ENCODE measurements at regions not wholly inside any gene's neighbourhood (a gene's known extent, or its start where the extent isn't known, plus 50 kb on each side); places are given as distances from the start of the nearest gene placed in this dataset.

DNA sequence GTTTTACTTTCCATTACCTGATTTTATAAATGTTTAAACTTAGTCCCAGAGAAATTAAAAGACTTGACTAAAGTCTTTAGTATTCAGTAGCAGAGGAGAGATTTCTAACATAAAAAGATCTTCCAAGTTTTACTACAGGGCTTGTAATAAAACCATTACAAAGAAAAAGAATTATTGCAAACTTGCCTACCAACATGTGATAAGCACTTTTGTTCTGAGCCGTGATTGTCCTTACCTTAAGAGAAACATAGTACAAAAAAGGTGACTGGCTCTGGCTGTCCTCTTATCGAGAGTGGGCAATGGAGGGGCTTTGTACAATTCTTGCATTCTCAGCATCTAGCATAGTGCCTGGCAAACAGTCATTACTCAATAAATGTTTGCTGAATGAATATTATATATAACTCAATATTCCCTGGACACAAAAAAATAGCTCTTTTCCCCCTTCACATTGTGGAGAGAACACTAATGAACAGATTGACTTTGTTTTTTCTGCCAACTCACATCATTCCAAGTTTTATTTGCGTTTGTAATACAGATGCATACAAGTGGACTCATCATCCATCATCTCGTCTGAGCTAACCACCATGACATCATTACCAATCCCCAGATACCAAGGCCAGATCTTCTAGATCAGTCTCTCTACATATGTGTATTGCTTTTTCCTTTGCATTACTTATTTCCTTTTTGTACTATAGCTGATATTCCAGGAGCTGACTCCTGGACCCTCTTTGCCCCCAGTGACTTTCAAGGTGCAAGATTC, 192.8 kb upstream of the EEA1 start:
- no peak overlapping the region for H3K4me3 ChIP-seq (ENCODE audit: low read length in 2 of 2)
- H3K9ac ChIP-seq (ENCODE audit: low read length in 2 of 2): no peak overlapping the region
- no peaks in the 10 kb centered on the region for H3K9me3 ChIP-seq (ENCODE audit: control insufficient read depth in 2 of 2, low read length in 2 of 2)
- no peaks in the 10 kb centered on the region for H3K36me3 ChIP-seq (ENCODE audit: control insufficient read depth in 2 of 2, insufficient read depth in 2 of 2, low read length in 2 of 2)
- H3K27me3 ChIP-seq (ENCODE audit: control insufficient read depth in 1 of 2, insufficient read depth in 2 of 2, low read length in 2 of 2): no peaks in the 10 kb centered on the region
- peaks cover 5% of the 10 kb centered on the region for H3K4me1 ChIP-seq (ENCODE audit: control insufficient read depth, insufficient read depth, low read length)
- no peak overlapping the region for H3K27ac ChIP-seq (ENCODE audit: low read length)

GRCh38 chr12:93122569-93123091, 193.5 kb upstream of the EEA1 start:
- Histone ChIP-seq H3K4me3 (ENCODE audit: low read length in 2 of 2) (no peak overlapping the region), H3K27me3 (ENCODE audit: control insufficient read depth in 1 of 2, insufficient read depth in 2 of 2, low read length in 2 of 2) (no peaks in the 10 kb centered on the region), H3K4me1 (ENCODE audit: control insufficient read depth, insufficient read depth, low read length) (peaks cover 6% of the 10 kb centered on the region), H3K36me3 (ENCODE audit: control insufficient read depth in 2 of 2, insufficient read depth in 2 of 2, low read length in 2 of 2) (no peaks in the 10 kb centered on the region), H3K9me3 (ENCODE audit: control insufficient read depth in 2 of 2, low read length in 2 of 2) (no peaks in the 10 kb centered on the region), H3K9ac (ENCODE audit: low read length in 2 of 2) (no peak overlapping the region), H3K27ac (ENCODE audit: low read length) (no peak overlapping the region)

DNA sequence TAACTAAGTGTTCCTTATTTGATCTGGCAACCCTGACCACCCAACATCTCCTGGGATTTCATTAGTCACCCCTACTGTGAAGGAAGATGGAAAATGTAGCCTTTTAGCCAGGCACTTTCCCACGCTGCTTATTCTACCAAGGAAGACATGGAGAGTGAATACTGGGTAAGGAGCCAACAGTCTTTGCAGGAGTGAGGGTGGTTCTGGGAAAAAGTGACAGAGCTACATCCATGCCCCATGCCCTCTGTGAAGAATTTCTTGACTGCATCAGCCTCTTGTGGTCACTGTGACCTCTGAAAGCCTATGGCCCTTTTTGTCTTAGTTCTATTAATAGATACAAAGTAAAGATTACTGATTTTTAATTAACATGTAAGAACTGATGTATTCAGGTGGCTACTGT, 196.0 kb upstream of the EEA1 start:
- no peaks in the 10 kb centered on the region for H3K9me3 ChIP-seq (ENCODE audit: control insufficient read depth in 2 of 2, low read length in 2 of 2)
- no peaks in the 10 kb centered on the region for H3K27me3 ChIP-seq (ENCODE audit: control insufficient read depth in 1 of 2, insufficient read depth in 2 of 2, low read length in 2 of 2)
- no peak overlapping the region for H3K27ac ChIP-seq (ENCODE audit: low read length)
- H3K4me3 ChIP-seq (ENCODE audit: low read length in 2 of 2): no peak overlapping the region
- peaks cover 15% of the 10 kb centered on the region for H3K4me1 ChIP-seq (ENCODE audit: control insufficient read depth, insufficient read depth, low read length)
- no peaks in the 10 kb centered on the region for H3K36me3 ChIP-seq (ENCODE audit: control insufficient read depth in 2 of 2, insufficient read depth in 2 of 2, low read length in 2 of 2)
- H3K9ac ChIP-seq (ENCODE audit: low read length in 2 of 2): no peak overlapping the region

- peaks cover 15% of the 10 kb centered on the region for H3K4me1 ChIP-seq (ENCODE audit: control insufficient read depth, insufficient read depth, low read length)
- no peaks in the 10 kb centered on the region for H3K9me3 ChIP-seq (ENCODE audit: control insufficient read depth in 2 of 2, low read length in 2 of 2)
- no peak overlapping the region for H3K4me3 ChIP-seq (ENCODE audit: low read length in 2 of 2)
- H3K27ac ChIP-seq (ENCODE audit: low read length): no peak overlapping the region
- H3K9ac ChIP-seq (ENCODE audit: low read length in 2 of 2): no peak overlapping the region
- no peaks in the 10 kb centered on the region for H3K27me3 ChIP-seq (ENCODE audit: control insufficient read depth in 1 of 2, insufficient read depth in 2 of 2, low read length in 2 of 2)
- H3K36me3 ChIP-seq (ENCODE audit: control insufficient read depth in 2 of 2, insufficient read depth in 2 of 2, low read length in 2 of 2): no peaks in the 10 kb centered on the region
Measured at GRCh38 chr12:93126069-93126474, 197.0 kb upstream of the EEA1 start.

GRCh38 chr12:93127107-93127560, 198.0 kb upstream of the EEA1 start:
- no peaks in the 10 kb centered on the region for H3K9me3 ChIP-seq (ENCODE audit: control insufficient read depth in 2 of 2, low read length in 2 of 2)
- peak overlapping the region; percentile 74 for H3K27ac ChIP-seq (ENCODE audit: low read length)
- no peaks in the 10 kb centered on the region for H3K36me3 ChIP-seq (ENCODE audit: control insufficient read depth in 2 of 2, insufficient read depth in 2 of 2, low read length in 2 of 2)
- H3K27me3 ChIP-seq (ENCODE audit: control insufficient read depth in 1 of 2, insufficient read depth in 2 of 2, low read length in 2 of 2): no peaks in the 10 kb centered on the region
- no peak overlapping the region for H3K9ac ChIP-seq (ENCODE audit: low read length in 2 of 2)
- peaks cover 16% of the 10 kb centered on the region for H3K4me1 ChIP-seq (ENCODE audit: control insufficient read depth, insufficient read depth, low read length)
- no peak overlapping the region for H3K4me3 ChIP-seq (ENCODE audit: low read length in 2 of 2)

DNA sequence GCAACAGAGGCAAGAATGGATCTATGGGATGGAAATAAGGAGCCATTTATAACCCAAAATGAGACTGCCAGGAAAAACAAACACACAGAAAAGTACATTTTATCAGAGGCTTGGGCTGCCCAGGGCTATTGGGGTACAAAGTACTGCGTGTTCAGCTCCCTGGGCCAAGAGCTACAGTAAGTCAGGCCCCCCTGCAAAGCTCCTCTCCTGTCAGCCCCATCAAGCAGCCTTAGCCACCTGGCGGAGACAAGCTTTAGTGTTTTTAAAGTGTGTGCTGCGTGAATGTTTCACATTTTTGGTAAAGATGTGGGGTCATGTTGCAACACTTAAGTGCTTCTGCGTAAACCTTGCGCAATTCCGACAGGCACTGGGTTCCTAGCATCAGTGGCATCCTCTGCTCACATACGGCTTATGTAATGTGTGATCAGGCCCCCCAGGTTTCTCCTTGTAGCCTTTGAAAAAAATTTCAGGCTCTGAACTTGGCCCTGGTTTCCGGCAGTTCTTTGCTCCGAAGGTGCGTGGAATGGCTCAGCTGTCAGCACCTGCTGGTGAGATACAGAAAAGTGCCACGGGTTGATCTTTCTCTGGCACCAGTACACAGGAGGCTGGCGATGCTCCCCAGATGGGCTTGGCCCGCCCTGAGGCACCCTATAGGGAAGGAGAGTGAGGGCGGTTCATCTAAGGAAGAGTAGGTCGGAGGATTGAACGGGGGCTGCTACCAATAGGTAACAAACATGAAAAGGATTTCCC, 198.7 kb upstream of the EEA1 start:
- Histone ChIP-seq H3K27me3 (ENCODE audit: control insufficient read depth in 1 of 2, insufficient read depth in 2 of 2, low read length in 2 of 2) (no peaks in the 10 kb centered on the region), H3K9ac (ENCODE audit: low read length in 2 of 2) (peak overlapping the region in 1 of 2 donors; percentile 39), H3K9me3 (ENCODE audit: control insufficient read depth in 2 of 2, low read length in 2 of 2) (no peaks in the 10 kb centered on the region), H3K4me3 (ENCODE audit: low read length in 2 of 2) (peak overlapping the region; percentile 15 to 44), H3K36me3 (ENCODE audit: control insufficient read depth in 2 of 2, insufficient read depth in 2 of 2, low read length in 2 of 2) (no peaks in the 10 kb centered on the region), H3K4me1 (ENCODE audit: control insufficient read depth, insufficient read depth, low read length) (peaks cover 12% of the 10 kb centered on the region), H3K27ac (ENCODE audit: low read length) (peak overlapping the region; percentile 74)

GRCh38 chr12:93128332-93128707, 199.2 kb upstream of the EEA1 start:
- Histone ChIP-seq H3K4me1 (ENCODE audit: control insufficient read depth, insufficient read depth, low read length) (peaks cover 12% of the 10 kb centered on the region), H3K36me3 (ENCODE audit: control insufficient read depth in 2 of 2, insufficient read depth in 2 of 2, low read length in 2 of 2) (no peaks in the 10 kb centered on the region), H3K9ac (ENCODE audit: low read length in 2 of 2) (peak overlapping the region in 1 of 2 donors; percentile 39), H3K9me3 (ENCODE audit: control insufficient read depth in 2 of 2, low read length in 2 of 2) (no peaks in the 10 kb centered on the region), H3K27ac (ENCODE audit: low read length) (peak overlapping the region; percentile 74), H3K4me3 (ENCODE audit: low read length in 2 of 2) (peak overlapping the region; percentile 15 to 44), H3K27me3 (ENCODE audit: control insufficient read depth in 1 of 2, insufficient read depth in 2 of 2, low read length in 2 of 2) (no peaks in the 10 kb centered on the region)

DNA sequence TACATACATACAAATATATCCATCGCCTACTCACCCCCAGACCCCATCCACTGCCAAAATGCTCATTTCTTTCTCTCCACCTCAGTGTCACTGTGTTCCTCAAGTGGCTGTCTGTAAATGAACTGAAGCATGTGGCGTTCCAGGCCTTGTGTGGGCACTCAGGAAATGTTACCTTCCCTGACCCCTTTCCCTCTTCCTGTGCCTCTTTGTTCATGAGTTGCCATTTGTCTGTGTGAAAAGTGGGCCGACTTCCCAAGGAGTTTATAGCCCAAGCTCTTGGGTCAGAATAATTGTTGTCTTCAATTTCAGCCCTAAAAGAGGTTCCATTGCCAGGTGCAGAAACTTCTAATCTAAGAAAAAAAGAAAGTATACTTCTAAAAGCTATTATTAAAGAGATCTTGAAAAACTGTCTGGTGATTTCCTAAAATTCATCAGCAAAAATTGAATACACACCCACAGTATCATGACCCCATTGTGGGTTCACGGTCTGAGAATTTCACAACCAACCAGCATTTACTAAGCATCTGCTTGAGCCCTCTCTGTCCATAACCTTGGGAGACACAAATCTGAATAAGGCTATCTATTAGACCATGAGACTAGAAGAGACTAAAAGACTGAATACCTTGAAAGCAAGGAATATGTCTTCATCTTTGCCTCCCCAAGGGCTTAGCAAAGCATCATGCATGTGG, 201.4 kb upstream of the EEA1 start:
- H3K9ac ChIP-seq (ENCODE audit: low read length in 2 of 2): no peak overlapping the region
- H3K27ac ChIP-seq (ENCODE audit: low read length): no peak overlapping the region
- no peaks in the 10 kb centered on the region for H3K36me3 ChIP-seq (ENCODE audit: control insufficient read depth in 2 of 2, insufficient read depth in 2 of 2, low read length in 2 of 2)
- no peak overlapping the region for H3K4me3 ChIP-seq (ENCODE audit: low read length in 2 of 2)
- H3K27me3 ChIP-seq (ENCODE audit: control insufficient read depth in 1 of 2, insufficient read depth in 2 of 2, low read length in 2 of 2): no peaks in the 10 kb centered on the region
- H3K9me3 ChIP-seq (ENCODE audit: control insufficient read depth in 2 of 2, low read length in 2 of 2): no peaks in the 10 kb centered on the region
- peaks cover 12% of the 10 kb centered on the region for H3K4me1 ChIP-seq (ENCODE audit: control insufficient read depth, insufficient read depth, low read length)

GRCh38 chr12:93133361-93133760, 204.3 kb upstream of the EEA1 start:
- H3K27ac ChIP-seq (ENCODE audit: low read length): no peak overlapping the region
- no peak overlapping the region for H3K9ac ChIP-seq (ENCODE audit: low read length in 2 of 2)
- H3K4me1 ChIP-seq (ENCODE audit: control insufficient read depth, insufficient read depth, low read length): peaks cover 28% of the 10 kb centered on the region
- no peak overlapping the region for H3K4me3 ChIP-seq (ENCODE audit: low read length in 2 of 2)
- H3K36me3 ChIP-seq (ENCODE audit: control insufficient read depth in 2 of 2, insufficient read depth in 2 of 2, low read length in 2 of 2): no peaks in the 10 kb centered on the region
- no peaks in the 10 kb centered on the region for H3K27me3 ChIP-seq (ENCODE audit: control insufficient read depth in 1 of 2, insufficient read depth in 2 of 2, low read length in 2 of 2)
- H3K9me3 ChIP-seq (ENCODE audit: control insufficient read depth in 2 of 2, low read length in 2 of 2): no peaks in the 10 kb centered on the region

DNA sequence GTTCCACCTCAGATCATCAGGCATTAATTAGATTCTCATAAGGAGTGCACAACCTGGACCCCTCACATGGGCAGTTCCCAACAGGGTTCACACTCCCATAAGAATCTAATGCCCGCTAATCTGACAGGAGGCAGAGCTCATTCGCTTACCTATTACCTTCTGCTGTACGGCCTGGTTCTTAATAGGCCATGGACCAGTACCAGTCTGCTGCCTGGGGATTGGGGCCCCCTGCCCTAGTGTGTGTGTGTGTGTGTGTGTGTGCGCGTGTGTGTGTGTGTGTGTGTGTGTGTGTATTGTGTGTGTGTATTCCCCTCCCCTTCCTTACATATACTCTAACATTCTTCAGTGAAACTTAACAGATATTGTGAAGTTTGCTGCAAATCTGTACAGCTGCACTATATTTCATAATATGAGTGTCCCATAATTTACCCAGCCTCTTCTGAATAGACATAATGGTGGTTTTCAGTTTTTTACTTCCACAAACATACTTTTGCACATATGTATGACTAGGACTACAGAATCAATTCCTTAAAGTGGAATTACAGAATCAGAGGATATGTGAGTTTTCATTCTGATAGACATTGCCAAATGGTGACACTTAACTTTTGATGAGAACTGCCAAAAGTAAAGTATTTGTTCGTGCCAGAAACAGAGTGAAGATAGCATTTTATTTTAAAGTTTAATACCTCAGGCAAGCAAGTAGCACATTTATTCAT, 205.2 kb upstream of the EEA1 start:
- Histone ChIP-seq H3K27me3 (ENCODE audit: control insufficient read depth in 1 of 2, insufficient read depth in 2 of 2, low read length in 2 of 2) (no peaks in the 10 kb centered on the region), H3K9ac (ENCODE audit: low read length in 2 of 2) (no peak overlapping the region), H3K4me3 (ENCODE audit: low read length in 2 of 2) (no peak overlapping the region), H3K36me3 (ENCODE audit: control insufficient read depth in 2 of 2, insufficient read depth in 2 of 2, low read length in 2 of 2) (no peaks in the 10 kb centered on the region), H3K9me3 (ENCODE audit: control insufficient read depth in 2 of 2, low read length in 2 of 2) (no peaks in the 10 kb centered on the region), H3K4me1 (ENCODE audit: control insufficient read depth, insufficient read depth, low read length) (peaks cover 30% of the 10 kb centered on the region), H3K27ac (ENCODE audit: low read length) (no peak overlapping the region)
